NB4 (cell line): ENCODE measurements at regions not wholly inside any gene's neighbourhood (a gene's known extent, or its start where the extent isn't known, plus 50 kb on each side); places are given as distances from the start of the nearest gene placed in this dataset.

Source experiments
- CTCF ChIP-seq: IDR thresholded peaks from one replicate; pipeline ENCODE4 v1.5.1; 2012; ENCODE audit warnings: low read depth, low read length
- POLR2A ChIP-seq: IDR thresholded peaks from 2 replicates; pipeline ENCODE4 v1.6.1; 2011; ENCODE audit warnings: mild to moderate bottlenecking; ENCODE audit not compliant: insufficient read length; ENCODE audit errors: extremely low read depth

GRCh38 chr1:55484173-55484572, 269.0 kb upstream of the USP24 start:
- no peak for TF ChIP-seq CTCF
- no peak for TF ChIP-seq POLR2A
